KMS-11 (cell line): ENCODE measurements at regions not wholly inside any gene's neighbourhood (a gene's known extent, or its start where the extent isn't known, plus 50 kb on each side); places are given as distances from the start of the nearest gene placed in this dataset.
"Not testable (repeated sequence)": the region's sequence is repeated elsewhere in the genome, so short reads cannot be mapped to it uniquely, and the experiment has no call there.

Experiments used
- H2AFZ ChIP-seq: fragments of 200-600 bp; sonication (generic); 2 replicates; pipeline ENCODE4 v1.6.1; 2016; ENCODE audit warnings: antibody characterized with exemption, mixed run types, low read depth
- H3K27ac ChIP-seq: fragments of 200-600 bp; sonication (generic); 2 replicates; pipeline ENCODE4 v1.6.1; 2016; ENCODE audit warnings: mild to moderate bottlenecking, mixed run types
- H3K27me3 ChIP-seq: fragments of 200-600 bp; sonication (generic); 2 replicates; pipeline ENCODE4 v1.6.1; 2017; ENCODE audit warnings: mild to moderate bottlenecking, low read depth, mixed run types, moderate library complexity; ENCODE audit not compliant: insufficient read depth
- H3K36me3 ChIP-seq: fragments of 200-600 bp; sonication (generic); 2 replicates; pipeline ENCODE4 v1.6.1; 2017; ENCODE audit warnings: mild to moderate bottlenecking, mixed run types; ENCODE audit not compliant: insufficient read depth
- H3K4me1 ChIP-seq: fragments of 200-600 bp; sonication (generic); 2 replicates; pipeline ENCODE4 v1.6.1; 2016; ENCODE audit warnings: mild to moderate bottlenecking, low read depth, mixed run types; ENCODE audit not compliant: poor library complexity, severe bottlenecking
- H3K4me2 ChIP-seq: fragments of 200-600 bp; sonication (generic); 2 replicates; pipeline ENCODE4 v1.7.0; 2016; ENCODE audit warnings: mild to moderate bottlenecking, mixed run types
- H3K4me3 ChIP-seq: fragments of 200-600 bp; sonication (generic); IDR thresholded peaks from 2 replicates; pipeline ENCODE4 v1.6.1; 2017; ENCODE audit warnings: low read depth, low read length, mixed read lengths; ENCODE audit not compliant: insufficient read depth
- H3K79me2 ChIP-seq: fragments of 200-600 bp; sonication (generic); 2 replicates; pipeline ENCODE4 v1.6.1; 2016; ENCODE audit warnings: low read depth, mixed run types; ENCODE audit not compliant: insufficient read depth
- H3K9ac ChIP-seq: fragments of 200-600 bp; sonication (generic); 2 replicates; pipeline ENCODE4 v1.6.1; 2016; ENCODE audit warnings: mild to moderate bottlenecking, mixed run types
- H4K20me1 ChIP-seq: fragments of 200-600 bp; sonication (generic); 2 replicates; pipeline ENCODE4 v1.6.1; 2016; ENCODE audit warnings: mild to moderate bottlenecking, mixed run types; ENCODE audit not compliant: insufficient read depth
- CTCF ChIP-seq: fragments of 200-600 bp; sonication (generic); conservative IDR thresholded peaks from 2 replicates; pipeline ENCODE4 v1.6.1; 2017; ENCODE audit warnings: low read depth, mild to moderate bottlenecking, antibody characterized with exemption, low read length, moderate library complexity, mixed read lengths

- no peaks in the 10 kb centered on the region for H4K20me1 ChIP-seq
- H3K36me3 ChIP-seq, result no peaks in the 10 kb centered on the region
- H3K4me3 ChIP-seq, result no peak overlapping the region
- no peak overlapping the region for H3K9ac ChIP-seq
- no peaks in the 10 kb centered on the region for H3K79me2 ChIP-seq
- no peaks in the 10 kb centered on the region for H3K4me1 ChIP-seq
- no peak overlapping the region for H2AFZ ChIP-seq
- no peak for TF ChIP-seq CTCF
- H3K4me2 ChIP-seq, result no peak overlapping the region
- no peak overlapping the region for H3K27ac ChIP-seq
- H3K27me3 ChIP-seq, result no peaks in the 10 kb centered on the region
These were observed 131.9 kb downstream of the AKR1D1 start for GRCh38 chr7:138208142-138208570.

GRCh38 chr7:138208864-138209263 lies 132.6 kb downstream of the AKR1D1 start:
- H3K4me1 ChIP-seq, result no peaks in the 10 kb centered on the region
- no peak for TF ChIP-seq CTCF
- H3K27ac ChIP-seq, result no peak overlapping the region

GRCh38 chr7:138212314-138212713 lies 136.1 kb downstream of the AKR1D1 start:
- Histone ChIP-seq H2AFZ (no peak overlapping the region), H3K9ac (no peak overlapping the region), H3K27ac (no peak overlapping the region), H3K27me3 (no peaks in the 10 kb centered on the region), H3K36me3 (no peaks in the 10 kb centered on the region), H3K4me1 (no peaks in the 10 kb centered on the region), H3K79me2 (no peaks in the 10 kb centered on the region), H3K4me2 (no peak overlapping the region), H3K4me3 (no peak overlapping the region), H4K20me1 (no peaks in the 10 kb centered on the region)
- no peak for TF ChIP-seq CTCF

More at GRCh38 chr7:138208864-138209263, 132.6 kb downstream of the AKR1D1 start:
- H3K27me3 ChIP-seq, result no peaks in the 10 kb centered on the region
- no peaks in the 10 kb centered on the region for H3K36me3 ChIP-seq
- no peak overlapping the region for H3K4me2 ChIP-seq
- H3K79me2 ChIP-seq, result no peaks in the 10 kb centered on the region
- no peak overlapping the region for H2AFZ ChIP-seq
- H3K4me3 ChIP-seq, result no peak overlapping the region
- no peaks in the 10 kb centered on the region for H4K20me1 ChIP-seq
- H3K9ac ChIP-seq, result no peak overlapping the region

- Histone ChIP-seq H3K4me2 (no peak overlapping the region), H4K20me1 (no peaks in the 10 kb centered on the region), H2AFZ (no peak overlapping the region), H3K36me3 (no peaks in the 10 kb centered on the region), H3K79me2 (no peaks in the 10 kb centered on the region), H3K27ac (no peak overlapping the region), H3K4me1 (no peaks in the 10 kb centered on the region), H3K4me3 (no peak overlapping the region), H3K27me3 (no peaks in the 10 kb centered on the region), H3K9ac (no peak overlapping the region)
- no peak for TF ChIP-seq CTCF
These were observed 138.7 kb downstream of the AKR1D1 start for GRCh38 chr7:138214926-138215325.

GRCh38 chr7:138220321-138220720 lies 144.1 kb downstream of the AKR1D1 start:
- H3K27me3 ChIP-seq, H3K79me2 ChIP-seq, H3K4me3 ChIP-seq, H3K4me1 ChIP-seq, H2AFZ ChIP-seq, H3K36me3 ChIP-seq, H3K9ac ChIP-seq, H3K4me2 ChIP-seq, H4K20me1 ChIP-seq, H3K27ac ChIP-seq: not testable (repeated sequence)

- not testable (repeated sequence) for H4K20me1 ChIP-seq, H3K4me2 ChIP-seq, H3K9ac ChIP-seq, H3K4me3 ChIP-seq, H3K27me3 ChIP-seq, H3K4me1 ChIP-seq, H3K79me2 ChIP-seq, H3K36me3 ChIP-seq, H2AFZ ChIP-seq, H3K27ac ChIP-seq
These were observed 145.1 kb downstream of the AKR1D1 start for GRCh38 chr7:138221388-138221787.
